SK-N-SH treated with all-trans-retinoic acid at 6 μM for 48 hours (cell line): ENCODE measurements at regions not wholly inside any gene's neighbourhood (a gene's known extent, or its start where the extent isn't known, plus 50 kb on each side); places are given as distances from the start of the nearest gene placed in this dataset.

ENCODE experiments used
- ESRRG ChIP-seq: fragments of 250-450 bp; sonication (Bioruptor Pico); IDR thresholded peaks from 2 replicates; pipeline ENCODE4 v1.6.1; 2021; ENCODE audit warnings: mild to moderate bottlenecking
- GLIS3 ChIP-seq: fragments of 250-450 bp; sonication (Bioruptor Pico); IDR thresholded peaks from 2 replicates; pipeline ENCODE4 v1.5.0; 2020; ENCODE audit warnings: mild to moderate bottlenecking, moderate library complexity
- ISL1 ChIP-seq: fragments of 250-450 bp; sonication (Bioruptor Pico); IDR thresholded peaks from 2 replicates; pipeline ENCODE4 v2.1.2; 2022; ENCODE audit warnings: mild to moderate bottlenecking, moderate library complexity
- POU6F1 ChIP-seq: fragments of 250-450 bp; sonication (Bioruptor Pico); IDR thresholded peaks from 2 replicates; pipeline ENCODE4 v1.8.0; 2021; ENCODE audit warnings: low read depth, mild to moderate bottlenecking, moderate library complexity, borderline replicate concordance
- PPARA ChIP-seq: fragments of 250-450 bp; sonication (Bioruptor Pico); IDR thresholded peaks from 2 replicates; pipeline ENCODE4 v1.5.0; 2020; ENCODE audit warnings: mild to moderate bottlenecking, borderline replicate concordance
- SNAI2 ChIP-seq: fragments of 250-450 bp; sonication (Bioruptor Pico); IDR thresholded peaks from 2 replicates; pipeline ENCODE4 v1.5.0; 2020; ENCODE audit warnings: mild to moderate bottlenecking, moderate library complexity
- TCF4 ChIP-seq: fragments of 250-450 bp; sonication (Bioruptor Pico); IDR thresholded peaks from 2 replicates; pipeline ENCODE4 v1.8.0; 2021; ENCODE audit warnings: mild to moderate bottlenecking, moderate library complexity, borderline replicate concordance
- ZC3H10 ChIP-seq: fragments of 250-450 bp; sonication (Bioruptor Pico); IDR thresholded peaks from 2 replicates; pipeline ENCODE4 v1.5.1; 2021; ENCODE audit warnings: mild to moderate bottlenecking, moderate library complexity
- ZFP3 ChIP-seq: fragments of 250-450 bp; sonication (Bioruptor Pico); IDR thresholded peaks from 2 replicates; pipeline ENCODE4 v1.5.0; 2020; ENCODE audit warnings: mild to moderate bottlenecking, moderate library complexity
- ZFP30 ChIP-seq: fragments of 450-650 bp; formaldehyde crosslinking; IDR thresholded peaks from 2 replicates; pipeline ENCODE4 v1.5.0; 2022; ENCODE audit warnings: mild to moderate bottlenecking, moderate library complexity
- ZNF565 ChIP-seq: fragments of 450-650 bp; formaldehyde crosslinking; conservative IDR thresholded peaks from 2 replicates; pipeline ENCODE4 v1.5.0; 2020; ENCODE audit warnings: low read depth, mild to moderate bottlenecking, moderate library complexity
- ZNF8 ChIP-seq: fragments of 450-650 bp; formaldehyde crosslinking; IDR thresholded peaks from 2 replicates; pipeline ENCODE4 v1.5.0; 2020; ENCODE audit warnings: mild to moderate bottlenecking, moderate library complexity
- TF ChIP-seq, protein P1 (sequence below): fragments of 250-450 bp; sonication (Bioruptor Pico); IDR thresholded peaks from 2 replicates; pipeline ENCODE4 v1.8.0; 2020; ENCODE audit warnings: mild to moderate bottlenecking, moderate library complexity, borderline replicate concordance
- TF ChIP-seq, protein P2 (sequence below): fragments of 250-450 bp; sonication (Bioruptor Pico); IDR thresholded peaks from 2 replicates; pipeline ENCODE4 v1.5.1; 2020; ENCODE audit warnings: low read depth, mild to moderate bottlenecking, moderate library complexity

GRCh38 chr6:3566812-3567211 is 110.0 kb upstream of the SLC22A23 start:
- TF ChIP-seq POU6F1 (CRISPR knock-in tag) (no peak), GLIS3 (CRISPR knock-in tag) (no peak), ZNF565 (no peak), ISL1 (no peak), TCF4 (CRISPR knock-in tag) (no peak), PPARA (CRISPR knock-in tag) (no peak), ESRRG (no peak), SNAI2 (CRISPR knock-in tag) (no peak), ZNF8 (no peak), ZC3H10 (CRISPR knock-in tag) (no peak), ZFP3 (CRISPR knock-in tag) (no peak), ZFP30 (no peak)
- TF ChIP-seq, protein P1, sequence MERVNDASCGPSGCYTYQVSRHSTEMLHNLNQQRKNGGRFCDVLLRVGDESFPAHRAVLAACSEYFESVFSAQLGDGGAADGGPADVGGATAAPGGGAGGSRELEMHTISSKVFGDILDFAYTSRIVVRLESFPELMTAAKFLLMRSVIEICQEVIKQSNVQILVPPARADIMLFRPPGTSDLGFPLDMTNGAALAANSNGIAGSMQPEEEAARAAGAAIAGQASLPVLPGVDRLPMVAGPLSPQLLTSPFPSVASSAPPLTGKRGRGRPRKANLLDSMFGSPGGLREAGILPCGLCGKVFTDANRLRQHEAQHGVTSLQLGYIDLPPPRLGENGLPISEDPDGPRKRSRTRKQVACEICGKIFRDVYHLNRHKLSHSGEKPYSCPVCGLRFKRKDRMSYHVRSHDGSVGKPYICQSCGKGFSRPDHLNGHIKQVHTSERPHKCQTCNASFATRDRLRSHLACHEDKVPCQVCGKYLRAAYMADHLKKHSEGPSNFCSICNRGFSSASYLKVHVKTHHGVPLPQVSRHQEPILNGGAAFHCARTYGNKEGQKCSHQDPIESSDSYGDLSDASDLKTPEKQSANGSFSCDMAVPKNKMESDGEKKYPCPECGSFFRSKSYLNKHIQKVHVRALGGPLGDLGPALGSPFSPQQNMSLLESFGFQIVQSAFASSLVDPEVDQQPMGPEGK (CRISPR knock-in tag) = no peak
- TF ChIP-seq, protein P2, sequence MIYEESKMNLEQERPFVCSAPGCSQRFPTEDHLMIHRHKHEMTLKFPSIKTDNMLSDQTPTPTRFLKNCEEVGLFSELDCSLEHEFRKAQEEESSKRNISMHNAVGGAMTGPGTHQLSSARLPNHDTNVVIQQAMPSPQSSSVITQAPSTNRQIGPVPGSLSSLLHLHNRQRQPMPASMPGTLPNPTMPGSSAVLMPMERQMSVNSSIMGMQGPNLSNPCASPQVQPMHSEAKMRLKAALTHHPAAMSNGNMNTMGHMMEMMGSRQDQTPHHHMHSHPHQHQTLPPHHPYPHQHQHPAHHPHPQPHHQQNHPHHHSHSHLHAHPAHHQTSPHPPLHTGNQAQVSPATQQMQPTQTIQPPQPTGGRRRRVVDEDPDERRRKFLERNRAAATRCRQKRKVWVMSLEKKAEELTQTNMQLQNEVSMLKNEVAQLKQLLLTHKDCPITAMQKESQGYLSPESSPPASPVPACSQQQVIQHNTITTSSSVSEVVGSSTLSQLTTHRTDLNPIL (CRISPR knock-in tag) = no peak
